ENCODE measurements at regions not wholly inside any gene's neighbourhood (a gene's known extent, or its start where the extent isn't known, plus 50 kb on each side); places are given as distances from the start of the nearest gene placed in this dataset.

- H3K4me2 ChIP-seq: no peak overlapping the region
Observed at GRCh38 chr2:217279140-217279539, 419.3 kb upstream of the TNP1 start.

GRCh38 chr2:217277646-217278398 lies 418.0 kb upstream of the TNP1 start:
- no peaks in the 10 kb centered on the region for H3K9me3 ChIP-seq (ENCODE audit: low read depth)
- H3K79me2 ChIP-seq: no peaks in the 10 kb centered on the region
- no peaks in the 10 kb centered on the region for H3K4me1 ChIP-seq (ENCODE audit: insufficient read depth)
- no peak overlapping the region for H3K27ac ChIP-seq
- no peak overlapping the region for H3K4me3 ChIP-seq
- H3K4me2 ChIP-seq: no peak overlapping the region
- no peaks in the 10 kb centered on the region for H4K20me1 ChIP-seq (ENCODE audit: insufficient read depth, poor library complexity, severe bottlenecking)
- 75% methylated on average over 8 of the region's 8 CpGs for WGBS (ENCODE audit: low lambda C conversion rate, missing lambda C conversion rate)
- no peaks in the 10 kb centered on the region for H3K9me2 ChIP-seq (replicated peaks; ENCODE audit: insufficient read depth)
- H3K27me3 ChIP-seq: no peaks in the 10 kb centered on the region
- TF ChIP-seq EZH2 (IDR thresholded peaks at IDR 0.05; ENCODE audit: borderline replicate concordance) (no peak), EZH2phosphoT487 (IDR thresholded peaks at IDR 0.05; ENCODE audit: low read depth, severe bottlenecking, unreplicated experiment) (no peak), CTCF (IDR thresholded peaks at IDR 0.05; ENCODE audit: poor library complexity) (no peak)
- no peak overlapping the region for H2AFZ ChIP-seq
- no peaks in the 10 kb centered on the region for H3K36me3 ChIP-seq (replicated peaks; ENCODE audit: insufficient read depth, low read depth)
- peak; percentile 27 for DNase-seq (ENCODE audit: low spot score)

More at GRCh38 chr2:217279140-217279539, 419.3 kb upstream of the TNP1 start:
- TF ChIP-seq EZH2phosphoT487 (IDR thresholded peaks at IDR 0.05; ENCODE audit: low read depth, severe bottlenecking, unreplicated experiment): no peak
- TF ChIP-seq CTCF (IDR thresholded peaks at IDR 0.05; ENCODE audit: poor library complexity): no peak
- no peak for TF ChIP-seq EZH2 (IDR thresholded peaks at IDR 0.05; ENCODE audit: borderline replicate concordance)
- 90% methylated on average over 3 of the region's 3 CpGs for WGBS (ENCODE audit: low lambda C conversion rate, missing lambda C conversion rate)
- no peak overlapping the region for H2AFZ ChIP-seq
- H3K9me3 ChIP-seq (ENCODE audit: low read depth): no peaks in the 10 kb centered on the region
- H3K9me2 ChIP-seq (replicated peaks; ENCODE audit: insufficient read depth): no peaks in the 10 kb centered on the region
- DNase-seq (ENCODE audit: low spot score): no peak
- no peak overlapping the region for H3K27ac ChIP-seq
- H3K36me3 ChIP-seq (replicated peaks; ENCODE audit: insufficient read depth, low read depth): no peaks in the 10 kb centered on the region
- no peaks in the 10 kb centered on the region for H3K27me3 ChIP-seq
- no peak overlapping the region for H3K4me3 ChIP-seq
- no peaks in the 10 kb centered on the region for H3K79me2 ChIP-seq
- H3K4me1 ChIP-seq (ENCODE audit: insufficient read depth): no peaks in the 10 kb centered on the region
- H4K20me1 ChIP-seq (ENCODE audit: insufficient read depth, poor library complexity, severe bottlenecking): no peaks in the 10 kb centered on the region

- H3K27ac ChIP-seq: no peak overlapping the region
- DNase-seq (ENCODE audit: low spot score): no peak
- no peaks in the 10 kb centered on the region for H3K9me3 ChIP-seq (ENCODE audit: low read depth)
- H3K36me3 ChIP-seq (replicated peaks; ENCODE audit: insufficient read depth, low read depth): no peaks in the 10 kb centered on the region
- TF ChIP-seq EZH2phosphoT487 (IDR thresholded peaks at IDR 0.05; ENCODE audit: low read depth, severe bottlenecking, unreplicated experiment) (no peak), EZH2 (IDR thresholded peaks at IDR 0.05; ENCODE audit: borderline replicate concordance) (no peak), CTCF (IDR thresholded peaks at IDR 0.05; ENCODE audit: poor library complexity) (no peak)
- H3K4me1 ChIP-seq (ENCODE audit: insufficient read depth): no peaks in the 10 kb centered on the region
- H3K9me2 ChIP-seq (replicated peaks; ENCODE audit: insufficient read depth): no peaks in the 10 kb centered on the region
- no peak overlapping the region for H3K4me3 ChIP-seq
- 82% methylated on average over 4 of the region's 4 CpGs for WGBS (ENCODE audit: low lambda C conversion rate, missing lambda C conversion rate)
- no peak overlapping the region for H3K4me2 ChIP-seq
- H3K79me2 ChIP-seq: no peaks in the 10 kb centered on the region
- H2AFZ ChIP-seq: no peak overlapping the region
- no peaks in the 10 kb centered on the region for H3K27me3 ChIP-seq
- no peaks in the 10 kb centered on the region for H4K20me1 ChIP-seq (ENCODE audit: insufficient read depth, poor library complexity, severe bottlenecking)
Observed at GRCh38 chr2:217276433-217276832, 416.6 kb upstream of the TNP1 start.
